NCI-H526 treated with DMSO at 0.1 percent for 48 hours (cell line): ENCODE measurements at regions not wholly inside any gene's neighbourhood (a gene's known extent, or its start where the extent isn't known, plus 50 kb on each side); places are given as distances from the start of the nearest gene placed in this dataset.
"Not testable (repeated sequence)": the region's sequence is repeated elsewhere in the genome, so short reads cannot be mapped to it uniquely, and the experiment has no call there.

ENCODE experiments used
- DNase-seq: peaks from one replicate; lab custom pipeline; 2025; lab: John Stamatoyannopoulos, UW

GRCh38 chr9:135275163-135275562 is 187.7 kb downstream of the OLFM1 start:
- DNase-seq = no peak

DNA sequence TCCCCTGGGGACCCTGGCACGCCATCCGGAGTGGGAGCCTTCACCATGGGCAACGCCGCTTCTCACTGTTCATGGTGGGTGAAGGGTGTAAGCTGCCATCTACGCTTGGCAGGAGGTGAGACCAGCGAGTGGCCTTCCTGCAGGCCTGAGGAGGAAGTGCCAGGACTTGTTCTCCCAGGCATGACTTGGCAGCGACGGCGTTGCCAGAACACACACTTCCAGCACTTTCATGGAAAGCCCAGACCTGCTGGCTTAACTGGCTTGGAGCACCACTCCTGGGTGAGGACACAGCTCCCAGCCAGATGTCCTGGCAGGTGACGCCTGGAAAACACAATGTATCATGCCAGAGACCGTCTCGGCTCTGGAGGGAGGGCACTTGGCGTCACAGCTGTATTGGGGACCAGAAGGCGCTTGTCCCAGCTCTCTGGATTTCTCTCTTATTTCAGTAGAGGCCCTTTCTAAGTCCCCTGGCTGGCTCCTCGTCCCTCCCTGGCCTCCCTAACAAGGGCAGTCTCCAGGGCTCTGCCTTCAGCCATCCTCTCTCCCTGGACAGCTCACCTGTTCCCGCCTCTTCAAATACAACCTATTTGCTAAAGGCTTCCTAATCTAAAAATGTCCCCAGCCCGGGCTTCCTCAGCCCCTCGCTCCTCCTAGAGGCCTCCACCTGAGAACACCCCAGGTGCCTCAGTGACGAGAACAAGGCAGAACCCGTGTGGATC is 188.3 kb downstream of the OLFM1 start:
- DNase-seq = no peak

GRCh38 chr9:135277219-135278201 is 190.0 kb downstream of the OLFM1 start:
- no peak for DNase-seq

DNA sequence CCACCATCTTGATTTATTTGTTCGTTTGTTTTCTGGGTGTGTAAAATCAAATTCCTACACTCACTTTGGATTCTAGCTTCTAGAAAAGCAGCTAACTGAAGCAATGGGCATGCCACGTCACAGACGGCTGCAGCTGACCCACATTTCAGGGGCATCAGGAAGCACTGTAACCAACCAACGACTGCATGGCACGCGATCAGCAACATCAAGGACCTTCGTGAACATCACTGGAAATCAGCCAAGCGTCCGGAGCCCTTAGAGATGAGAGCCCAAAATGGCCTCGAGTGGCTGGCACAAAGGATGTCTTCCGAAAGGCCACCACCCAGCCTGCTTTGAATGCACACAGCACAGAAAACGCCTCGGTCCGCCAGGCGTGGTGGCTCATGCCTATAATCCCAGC is 191.1 kb downstream of the OLFM1 start:
- no peak for DNase-seq

DNA sequence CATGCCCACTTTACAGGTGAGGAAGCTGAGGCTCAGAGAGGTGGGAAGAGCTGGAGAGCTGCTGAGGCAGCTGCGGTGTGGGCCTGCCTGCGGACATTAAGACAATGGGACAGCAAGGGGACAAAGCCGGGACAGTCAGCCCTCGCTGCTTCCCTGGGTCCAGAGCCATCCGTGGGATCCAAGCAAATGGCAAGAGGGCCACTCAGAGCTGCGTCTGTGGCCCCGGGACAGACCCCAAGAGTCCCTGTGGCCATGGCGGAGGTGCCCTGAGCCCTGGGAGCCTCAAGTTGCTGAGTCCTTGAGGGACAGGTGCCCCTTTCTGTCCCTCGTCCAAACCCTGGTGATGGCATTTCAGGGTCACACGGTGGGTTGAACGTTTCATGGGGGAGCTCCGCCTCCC is 191.9 kb downstream of the OLFM1 start:
- no peak for DNase-seq

DNA sequence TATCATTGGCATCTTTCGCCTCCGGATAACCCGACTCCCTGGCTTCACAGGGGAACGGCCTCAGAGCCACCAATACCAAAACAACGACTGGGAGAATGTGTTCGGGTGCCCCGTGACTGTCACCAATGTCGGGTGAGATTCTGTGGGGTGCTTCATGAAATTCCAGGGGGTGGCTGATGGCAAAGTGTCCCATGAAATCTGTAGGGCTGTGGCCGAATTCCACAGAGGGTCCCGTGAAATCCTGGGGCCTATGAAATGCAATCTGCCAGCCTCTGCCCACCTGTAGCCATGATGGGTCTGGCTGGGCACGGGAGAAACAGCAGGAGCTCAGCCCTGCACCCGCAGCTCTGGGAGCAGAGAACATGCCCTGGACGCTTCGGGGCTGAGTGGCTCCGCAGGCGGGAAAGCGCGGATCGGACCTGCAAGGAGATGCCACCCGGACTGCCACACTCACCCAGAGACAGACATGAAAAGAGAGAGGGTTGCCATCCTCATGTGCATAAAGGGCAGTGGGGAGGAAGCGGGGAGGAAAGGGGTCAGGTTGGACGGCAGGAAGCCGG is 192.4 kb downstream of the OLFM1 start:
- DNase-seq = no peak

GRCh38 chr9:135280666-135281065 is 193.2 kb downstream of the OLFM1 start:
- DNase-seq = no peak

GRCh38 chr9:135281151-135281550 is 193.7 kb downstream of the OLFM1 start:
- no peak for DNase-seq

DNA sequence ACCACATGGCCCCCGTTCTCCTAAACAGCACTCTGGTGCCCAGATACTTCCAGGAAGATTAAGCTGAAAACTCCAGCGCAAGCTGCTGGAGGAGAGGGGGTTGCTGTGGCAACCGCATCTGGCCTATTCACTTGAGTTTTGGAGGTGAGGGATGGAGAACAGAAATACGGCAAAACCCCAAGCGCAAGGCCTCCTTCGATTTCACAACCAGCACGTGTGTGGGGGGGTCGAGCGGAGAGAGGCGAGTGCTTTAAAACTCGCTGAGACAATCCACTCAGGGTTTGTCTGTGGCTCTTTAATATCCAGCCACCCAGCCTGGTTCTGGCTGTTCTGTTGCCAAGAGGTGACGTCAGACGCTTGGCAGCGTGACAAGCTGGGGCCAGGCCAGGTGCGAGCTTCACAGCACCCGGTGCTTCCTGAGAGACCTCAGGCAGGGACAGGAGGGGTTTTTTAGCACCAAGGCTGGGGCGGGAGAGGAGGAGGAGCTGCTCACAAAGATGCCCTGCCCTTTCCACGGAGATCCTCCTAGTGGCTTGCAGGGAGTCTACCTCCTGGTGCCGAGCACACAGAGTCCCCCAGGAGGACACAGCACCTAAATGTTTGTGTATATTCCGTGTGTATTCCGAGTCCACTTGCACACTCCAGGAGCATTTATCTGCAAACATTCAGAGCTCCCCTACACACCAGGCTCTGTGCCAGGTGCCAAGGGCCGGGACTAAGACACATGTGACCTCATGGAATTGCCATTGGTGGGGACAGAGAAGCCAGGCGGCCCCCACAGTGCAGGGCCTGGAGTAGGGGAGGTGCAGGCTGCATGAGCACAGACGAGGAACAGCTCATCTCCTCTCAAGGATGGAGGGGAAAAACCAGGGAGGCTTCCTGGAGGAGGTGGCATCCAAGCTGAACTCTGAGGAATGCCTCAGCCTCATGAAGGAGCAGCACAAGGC is 194.6 kb downstream of the OLFM1 start:
- peak; percentile 0 for DNase-seq

DNA sequence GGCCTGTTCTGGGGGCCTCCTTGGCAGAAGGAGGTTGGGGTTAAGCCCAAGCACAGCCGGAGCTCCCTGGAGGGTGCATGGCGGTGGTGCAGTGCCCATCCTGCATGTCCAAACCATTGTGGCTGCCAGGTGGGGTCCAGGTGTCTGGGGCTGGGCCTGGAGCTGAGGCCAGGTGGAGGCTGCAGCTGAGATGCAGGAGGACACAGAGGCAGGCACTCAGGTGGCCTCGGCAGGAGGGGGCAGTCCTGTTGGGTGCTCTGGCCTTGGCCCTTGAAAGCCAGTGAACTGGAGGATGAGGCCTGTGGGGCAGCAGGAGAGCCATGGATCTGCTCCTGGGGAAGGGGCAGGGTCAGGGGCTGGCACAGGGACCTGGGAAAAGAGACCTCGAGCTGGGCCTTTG is 195.3 kb downstream of the OLFM1 start:
- DNase-seq = no peak

- no peak for DNase-seq
These were observed 195.9 kb upstream of the PPP1R26 start for GRCh38 chr9:135283671-135284070.

- no peak for DNase-seq
These were observed 195.0 kb upstream of the PPP1R26 start for GRCh38 chr9:135284386-135285134.

DNA sequence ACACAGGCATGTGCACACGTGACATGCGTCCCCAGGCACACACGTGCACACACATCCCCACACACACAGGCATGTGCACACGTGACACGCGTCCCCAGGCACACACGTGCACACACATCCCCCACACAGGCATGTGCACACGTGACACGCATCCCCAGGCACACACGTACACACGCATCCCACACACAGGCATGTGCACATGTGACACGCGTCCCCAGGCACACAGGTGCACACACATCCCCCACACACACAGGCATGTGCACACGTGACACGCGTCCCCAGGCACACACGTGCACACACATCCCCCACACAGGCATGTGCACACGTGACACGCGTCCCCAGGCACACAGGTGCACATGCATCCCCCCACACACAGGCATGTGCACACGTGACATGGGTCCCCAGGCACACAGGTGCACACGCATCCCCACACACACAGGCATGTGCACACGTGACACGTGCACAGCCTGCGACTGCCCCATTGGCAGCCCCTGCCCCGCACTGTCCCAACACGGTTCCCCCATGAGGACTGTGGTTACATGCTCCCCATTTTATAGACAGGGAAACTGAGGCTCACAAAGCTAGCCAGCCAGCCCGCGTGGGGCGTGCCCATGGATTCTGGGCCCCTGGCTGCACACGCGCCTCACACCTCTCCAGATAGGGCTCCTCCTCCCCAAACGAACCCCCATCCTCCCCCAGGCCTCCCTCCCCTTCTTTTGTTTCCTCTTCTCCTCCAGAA is 193.2 kb upstream of the PPP1R26 start:
- DNase-seq = not testable (repeated sequence)

GRCh38 chr9:135286961-135287360 is 192.6 kb upstream of the PPP1R26 start:
- no peak for DNase-seq

DNA sequence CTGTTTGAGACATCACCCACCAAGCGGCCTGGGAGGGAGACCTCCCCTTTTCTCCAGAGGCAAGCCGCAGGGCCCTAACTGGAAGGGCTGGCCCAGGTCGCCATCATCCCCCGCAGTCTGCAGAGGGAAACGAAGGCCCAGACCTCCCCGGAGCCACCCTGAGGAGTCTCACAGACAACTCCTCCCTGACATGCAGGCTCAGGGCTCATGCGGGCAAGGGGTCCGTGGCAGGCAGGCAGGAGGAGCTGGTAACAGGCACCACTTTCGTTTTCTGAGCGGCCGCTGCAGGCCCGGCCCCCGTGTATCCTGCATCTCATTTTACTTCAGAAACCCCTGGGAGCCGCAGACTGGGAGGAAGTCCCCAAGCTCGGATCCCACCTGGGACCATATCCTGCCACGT is 192.0 kb upstream of the PPP1R26 start:
- no peak for DNase-seq

DNA sequence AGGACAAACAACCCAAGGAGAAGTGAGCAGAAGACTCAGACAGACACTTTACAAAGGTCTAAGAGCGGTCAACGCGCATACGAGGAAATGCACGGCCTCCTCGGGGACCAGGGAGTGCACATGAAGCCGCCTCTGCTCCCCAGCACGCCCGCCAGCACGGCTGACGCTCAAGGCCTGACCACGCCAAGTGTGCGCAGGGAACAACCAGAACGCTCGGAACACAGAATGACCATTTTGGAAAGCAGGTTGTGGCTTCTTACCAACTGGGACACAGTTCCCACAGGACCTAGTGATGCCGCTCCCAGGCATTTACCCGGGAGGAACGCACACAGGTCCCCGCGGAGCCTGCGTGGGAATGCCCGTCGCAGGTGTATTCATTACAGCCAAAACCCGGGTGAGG is 191.5 kb upstream of the PPP1R26 start:
- no peak for DNase-seq

GRCh38 chr9:135289081-135289491 is 190.5 kb upstream of the PPP1R26 start:
- DNase-seq = no peak

GRCh38 chr9:135290086-135290485 is 189.5 kb upstream of the PPP1R26 start:
- no peak for DNase-seq

DNA sequence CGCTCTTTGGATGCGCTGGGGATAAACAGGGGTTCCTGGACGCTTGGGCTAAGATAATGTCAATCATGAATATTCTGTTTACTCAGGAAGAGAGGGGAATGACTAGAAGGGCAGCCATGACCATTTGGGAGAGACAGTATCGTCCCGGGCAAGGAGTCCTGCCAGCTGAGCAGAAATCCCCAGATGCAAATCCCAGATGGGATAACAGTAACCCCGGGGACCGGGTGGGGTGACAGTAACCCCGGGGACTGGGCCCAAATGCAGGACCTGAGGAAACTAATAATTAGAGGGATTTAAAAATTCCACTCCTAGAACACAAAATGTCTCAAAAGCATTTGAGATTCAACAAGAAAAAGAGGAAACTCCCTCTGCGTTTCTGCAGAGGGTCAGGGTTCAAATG is 189.0 kb upstream of the PPP1R26 start:
- no peak for DNase-seq

DNA sequence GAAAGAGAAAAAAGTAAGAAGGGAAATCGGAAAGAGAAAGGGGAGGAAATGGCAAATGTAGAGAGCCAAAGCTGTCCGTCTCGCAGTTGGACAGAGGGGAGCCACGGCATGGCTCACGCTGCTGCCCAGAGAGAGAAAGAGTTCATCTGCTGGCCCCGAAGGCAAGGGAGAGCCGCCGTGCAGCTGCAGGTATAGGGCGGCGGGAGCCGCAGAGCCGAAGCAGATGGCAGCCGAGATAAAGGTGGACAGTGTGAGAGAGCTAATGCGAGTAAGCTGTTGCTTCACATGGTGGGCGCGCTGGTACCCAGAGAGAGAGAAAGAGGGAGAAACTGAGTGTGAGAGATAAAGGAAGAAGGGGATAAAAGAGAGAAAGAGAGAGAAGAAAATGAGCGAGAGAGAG is 188.4 kb upstream of the PPP1R26 start:
- no peak for DNase-seq
